GM11168 (cell line): ENCODE measurements at regions not wholly inside any gene's neighbourhood (a gene's known extent, or its start where the extent isn't known, plus 50 kb on each side); places are given as distances from the start of the nearest gene placed in this dataset.

Experiments used
- in situ Hi-C: fragments of 300-500 bp; cut with MboI; formaldehyde crosslinking; loops from one replicate; pipeline ENCODE4 v1.12.0; 2022; ENCODE audit warnings: low sequenced_read_pairs; ENCODE audit not compliant: unreplicated experiment

- in situ Hi-C loops, result no loop called here
Observed at GRCh38 chrX:120819126-120819525, 56.5 kb downstream of the CT47B1 start.

GRCh38 chrX:120813982-120814381, 61.7 kb downstream of the CT47B1 start:
- in situ Hi-C loops, result no loop called here

GRCh38 chrX:120801426-120801825, 74.2 kb downstream of the CT47B1 start:
- in situ Hi-C loops, result no loop called here

GRCh38 chrX:120797188-120797851, 78.3 kb downstream of the CT47B1 start:
- in situ Hi-C loops, result loop anchor here (25.0 kb wide), 2 partner anchors 515 to 765 kb away; no protein-coding TSS in a partner anchor

- in situ Hi-C loops, result loop anchor here (25.0 kb wide), 2 partner anchors 517 to 767 kb away; no protein-coding TSS in a partner anchor
Observed at GRCh38 chrX:120795301-120795700, 80.4 kb downstream of the CT47B1 start.

- in situ Hi-C loops, result loop anchor here (25.0 kb wide), 2 partner anchors 518 to 768 kb away; no protein-coding TSS in a partner anchor
Observed at GRCh38 chrX:120794525-120794975, 81.1 kb downstream of the CT47B1 start.

- in situ Hi-C loops, result loop anchor here (25.0 kb wide), 2 partner anchors 519 to 769 kb away; no protein-coding TSS in a partner anchor
Observed at GRCh38 chrX:120793098-120793497, 82.6 kb downstream of the CT47B1 start.

- in situ Hi-C loops, result loop anchor here (25.0 kb wide), 2 partner anchors 521 to 771 kb away; no protein-coding TSS in a partner anchor
Observed at GRCh38 chrX:120791013-120791643, 84.5 kb downstream of the CT47B1 start.

- in situ Hi-C loops, result loop anchor here (25.0 kb wide), 2 partner anchors 522 to 772 kb away; no protein-coding TSS in a partner anchor
Observed at GRCh38 chrX:120790552-120790951, 85.1 kb downstream of the CT47B1 start.

GRCh38 chrX:120790118-120790517, 85.5 kb downstream of the CT47B1 start:
- in situ Hi-C loops, result loop anchor here (25.0 kb wide), 2 partner anchors 522 to 772 kb away; no protein-coding TSS in a partner anchor

GRCh38 chrX:120781403-120781802, 94.3 kb downstream of the CT47B1 start:
- in situ Hi-C loops, result loop anchor here (25.0 kb wide), 2 partner anchors 531 to 781 kb away; no protein-coding TSS in a partner anchor

- in situ Hi-C loops, result loop anchor here (25.0 kb wide), 2 partner anchors 536 to 786 kb away; no protein-coding TSS in a partner anchor
Observed at GRCh38 chrX:120775959-120776358, 99.7 kb downstream of the CT47B1 start.

- in situ Hi-C loops, result loop anchor here (25.0 kb wide), 2 partner anchors 538 to 788 kb away; no protein-coding TSS in a partner anchor
Observed at GRCh38 chrX:120774606-120775005, 101.1 kb downstream of the CT47B1 start.

- in situ Hi-C loops, result no loop called here
Observed at GRCh38 chrX:120773801-120774200, 101.9 kb downstream of the CT47B1 start.

GRCh38 chrX:120769576-120770341, 105.9 kb downstream of the CT47B1 start:
- in situ Hi-C loops, result no loop called here

- in situ Hi-C loops, result no loop called here
Observed at GRCh38 chrX:120768681-120769080, 107.0 kb downstream of the CT47B1 start.

GRCh38 chrX:120768254-120768653, 107.4 kb downstream of the CT47B1 start:
- in situ Hi-C loops, result no loop called here

- in situ Hi-C loops, result no loop called here
Observed at GRCh38 chrX:120763269-120763668, 112.4 kb downstream of the CT47B1 start.

GRCh38 chrX:120761810-120762209, 113.9 kb downstream of the CT47B1 start:
- in situ Hi-C loops, result no loop called here

GRCh38 chrX:120759685-120760084, 116.0 kb downstream of the CT47B1 start:
- in situ Hi-C loops, result no loop called here
